ENCODE measurements at regions not wholly inside any gene's neighbourhood (a gene's known extent, or its start where the extent isn't known, plus 50 kb on each side); places are given as distances from the start of the nearest gene placed in this dataset.
A peak's percentile ranks its signal among the peaks of the same experiment; 100 is the strongest.

- DNase-seq = peak in 1 of 2 experiments; percentile 0
Measured at GRCh38 chr10:3622845-3623621, 162.0 kb downstream of the KLF6 start.

DNA sequence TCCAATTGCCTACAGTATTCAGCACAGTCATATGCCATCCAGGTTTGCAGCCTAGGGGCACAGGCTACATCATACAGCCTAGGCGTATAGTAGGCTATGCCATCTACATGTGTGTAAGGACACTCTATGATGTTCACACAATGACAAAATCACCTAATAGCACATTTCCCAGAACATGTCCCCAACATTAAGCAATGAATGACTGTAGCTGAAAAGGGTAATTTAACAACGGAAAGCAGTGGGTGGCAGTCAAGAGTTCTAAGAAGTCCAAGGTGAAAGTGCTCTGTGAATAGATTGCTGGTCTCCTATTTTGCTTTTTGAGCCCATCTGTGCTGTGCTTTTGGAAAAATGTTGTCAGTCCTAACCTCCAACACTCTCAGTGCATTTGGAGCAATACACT is 162.6 kb downstream of the KLF6 start:
- no peak for DNase-seq

DNA sequence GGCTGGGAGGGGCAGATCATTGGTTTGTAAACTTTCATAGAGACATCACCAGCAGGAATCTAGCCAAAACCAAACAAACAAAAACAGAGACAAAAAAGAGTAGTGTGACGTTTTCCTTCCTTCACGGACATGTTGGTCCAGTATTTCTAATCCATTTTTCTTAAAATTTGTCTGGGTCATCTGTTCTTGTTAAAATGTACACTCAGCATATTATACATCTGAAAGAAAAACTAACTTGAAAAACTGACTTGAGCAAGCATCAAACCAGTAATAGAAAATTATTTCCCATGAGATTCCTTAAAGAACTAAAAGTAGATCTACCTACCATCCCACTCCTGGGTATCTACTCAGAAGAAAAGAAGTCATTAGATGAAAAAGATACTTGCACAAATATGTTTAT is 164.2 kb downstream of the KLF6 start:
- no peak for DNase-seq

DNA sequence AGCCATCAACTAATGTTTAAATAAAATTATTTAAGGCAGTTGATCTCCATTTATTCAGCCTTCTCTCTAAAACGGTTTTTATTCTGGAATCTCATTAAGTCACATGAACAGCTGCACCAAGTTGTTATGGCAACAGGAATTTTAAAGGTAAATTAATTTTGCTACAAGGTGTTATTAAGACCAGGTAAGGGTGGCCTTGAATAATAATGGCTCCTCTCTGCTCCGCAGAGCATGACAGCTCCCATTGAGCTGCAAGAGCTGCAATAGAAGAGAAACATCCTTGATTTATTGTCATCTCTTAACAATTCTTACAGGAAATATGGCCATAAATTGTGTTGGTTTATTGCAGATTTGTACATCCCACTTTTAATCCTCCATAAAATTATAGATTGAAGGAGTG is 165.8 kb downstream of the KLF6 start:
- DNase-seq = no peak

DNA sequence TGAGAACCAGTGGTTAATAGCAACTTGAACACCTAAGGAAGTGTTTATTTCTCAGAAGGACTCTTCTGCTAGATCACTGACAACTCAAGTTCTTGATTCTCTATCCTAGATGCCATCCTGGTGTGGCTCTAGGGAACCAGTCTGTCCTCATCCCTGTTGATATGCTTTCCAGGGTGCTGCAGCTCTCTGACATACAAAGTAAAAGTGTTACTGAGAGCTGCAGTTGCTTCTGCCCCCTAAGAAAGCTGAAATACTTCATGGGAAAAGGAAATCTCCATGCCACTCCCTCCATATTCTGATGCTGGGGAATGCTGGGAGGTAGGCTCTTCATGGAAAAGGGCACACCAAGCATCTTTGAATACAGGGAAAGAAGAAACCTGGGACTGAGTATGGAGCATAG is 168.1 kb downstream of the KLF6 start:
- no peak for DNase-seq

DNA sequence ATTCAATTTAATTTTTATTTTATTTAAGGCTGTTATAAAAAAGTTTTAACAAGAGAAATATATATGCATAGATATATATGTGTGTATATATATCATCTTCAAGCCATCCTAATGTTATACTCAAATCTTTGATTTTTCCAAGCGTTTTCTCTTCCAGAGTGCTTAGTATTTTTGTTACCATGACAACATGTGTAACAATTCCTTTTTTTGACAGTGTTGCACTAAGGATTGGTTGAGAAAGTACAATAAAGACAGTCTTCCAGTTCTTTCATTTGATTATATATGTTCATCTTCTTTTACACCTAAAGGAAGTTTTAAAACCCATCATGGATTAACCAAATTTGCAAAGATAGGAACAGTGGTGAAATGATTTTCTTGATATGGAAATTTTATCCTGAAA is 171.7 kb downstream of the KLF6 start:
- no peak for DNase-seq

DNA sequence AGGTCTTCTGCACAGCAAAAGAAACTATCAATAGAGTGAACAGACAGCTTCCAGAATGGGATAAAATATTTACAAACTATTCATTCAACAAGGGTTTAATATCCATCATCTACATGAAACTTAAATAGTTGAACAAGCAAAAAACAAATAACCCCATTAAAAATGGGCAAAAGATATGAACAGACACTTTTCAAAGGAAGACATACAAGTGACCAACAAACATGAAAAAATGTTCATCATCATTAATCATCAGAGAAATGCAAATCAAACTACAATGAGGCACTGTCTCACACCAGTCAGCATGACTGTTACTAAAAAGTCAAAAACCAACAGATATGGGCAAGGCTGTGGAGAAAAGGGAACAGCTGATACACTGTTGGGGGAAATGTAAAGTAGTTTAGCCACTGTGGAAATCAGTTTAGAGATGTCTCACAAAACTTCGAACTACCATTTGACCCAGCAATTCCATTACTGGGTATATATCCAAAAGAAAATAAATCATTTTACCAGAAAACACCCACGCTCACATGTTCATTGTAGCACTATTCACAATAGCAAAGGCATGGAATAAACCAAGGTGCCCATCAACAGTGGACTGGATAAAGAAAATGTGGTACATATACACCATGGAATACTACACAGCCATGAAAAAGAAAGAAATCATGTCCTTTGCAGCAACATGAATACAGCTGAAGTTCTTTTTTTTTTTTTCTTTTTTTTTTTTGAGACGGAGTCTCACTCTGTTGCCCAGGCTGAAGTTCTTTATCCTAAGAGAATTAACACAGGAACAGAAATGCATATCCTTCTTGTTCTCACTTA is 172.6 kb downstream of the KLF6 start:
- no peak for DNase-seq

DNA sequence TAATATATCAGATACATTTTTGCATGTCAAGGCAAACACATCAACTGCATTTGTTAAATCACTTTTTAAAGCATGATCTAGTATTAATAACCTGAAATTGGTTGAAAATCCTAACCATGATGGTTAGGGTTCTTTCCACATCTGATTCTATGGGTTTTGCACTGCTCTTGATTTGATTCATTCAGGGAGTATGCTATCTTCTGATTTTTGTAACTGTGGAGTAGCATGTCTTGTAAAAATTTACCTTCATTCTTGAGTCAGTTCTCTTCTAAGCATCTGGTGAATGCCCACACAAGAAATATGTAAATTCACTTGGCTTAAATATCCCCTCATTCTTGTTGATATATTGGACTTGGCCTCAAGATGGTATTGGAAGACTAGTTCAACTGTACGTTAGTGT is 178.7 kb downstream of the KLF6 start:
- DNase-seq = no peak

DNA sequence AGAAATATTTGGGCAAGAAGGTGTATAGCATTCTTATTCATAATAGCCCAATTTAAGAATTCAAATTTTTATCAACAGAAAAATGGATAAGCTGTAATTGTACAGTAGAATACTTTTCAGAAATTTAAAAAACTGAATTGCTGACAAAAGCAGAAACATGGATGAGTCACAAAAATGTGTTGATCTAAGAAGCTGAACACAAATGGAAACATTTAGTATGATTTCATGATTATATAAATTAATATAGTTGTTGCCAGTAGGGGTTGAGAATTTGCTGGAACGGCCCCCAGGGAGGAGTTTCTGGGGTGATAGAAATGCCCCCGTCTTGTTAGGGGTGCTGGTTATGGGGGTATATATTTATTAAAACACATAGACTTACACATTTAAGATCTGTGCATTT is 179.1 kb downstream of the KLF6 start:
- DNase-seq = no peak

- no peak for DNase-seq
Measured at GRCh38 chr10:3595736-3596135, 189.3 kb downstream of the KLF6 start.

DNA sequence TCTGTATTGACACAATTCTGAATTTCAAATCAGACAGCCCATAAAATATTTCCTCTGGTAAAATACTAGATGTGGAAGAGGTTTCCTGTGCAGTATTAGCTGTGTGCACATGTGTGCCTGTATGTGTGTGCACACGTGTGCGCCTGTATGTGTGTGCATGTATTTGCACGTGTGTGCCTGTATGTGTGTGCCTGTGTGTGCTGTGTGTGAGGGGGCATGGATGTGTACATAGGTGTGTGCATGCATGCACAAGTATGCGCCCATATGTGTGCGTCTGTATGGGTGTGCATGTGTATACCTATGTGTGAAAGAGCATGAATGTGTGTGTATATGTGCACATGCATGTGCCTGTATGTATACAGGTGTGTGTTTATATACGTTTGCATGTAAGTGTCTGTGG is 191.4 kb downstream of the KLF6 start:
- DNase-seq = no peak

DNA sequence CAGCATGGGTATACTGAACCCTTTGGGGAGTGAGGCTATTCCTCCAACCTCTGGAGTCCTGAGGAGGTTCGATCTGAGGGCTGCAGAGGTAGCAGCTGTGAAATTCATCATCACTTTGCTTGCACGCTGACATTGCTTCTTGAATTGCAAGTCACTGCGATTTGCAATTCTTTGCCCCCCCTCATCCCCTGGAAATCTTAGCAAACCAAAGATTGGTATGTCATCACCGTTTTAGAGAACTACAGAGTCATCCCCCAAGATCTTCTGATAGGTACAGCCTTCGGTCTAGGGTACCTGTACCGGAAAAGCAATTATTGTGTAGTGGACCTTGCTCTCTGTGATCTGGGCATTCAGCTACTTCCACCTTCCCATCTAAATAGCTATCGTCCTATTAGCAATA is 192.6 kb downstream of the KLF6 start:
- no peak for DNase-seq

DNA sequence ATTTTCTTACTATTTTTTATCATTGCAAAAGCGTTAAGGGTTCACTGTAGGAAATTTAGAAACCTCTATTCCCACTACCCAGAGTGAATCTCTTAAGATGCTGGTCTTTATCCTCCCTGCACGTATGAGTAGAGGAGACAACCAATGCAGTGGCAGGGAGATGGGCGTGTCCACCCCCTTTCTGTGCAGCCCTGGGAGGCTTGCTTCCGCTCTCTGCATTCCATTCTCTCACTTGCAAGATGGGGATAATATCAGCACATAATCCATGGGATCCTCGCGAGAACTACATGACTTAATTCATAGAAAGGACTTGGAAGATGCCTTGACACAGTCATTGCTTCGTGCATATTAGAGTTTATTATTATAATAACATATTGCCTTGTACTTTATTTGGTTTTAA is 196.2 kb downstream of the KLF6 start:
- no peak for DNase-seq

GRCh38 chr10:3588346-3588745 is 196.7 kb downstream of the KLF6 start:
- DNase-seq = no peak

GRCh38 chr10:3584926-3585784 is 199.9 kb downstream of the KLF6 start:
- no peak for DNase-seq

DNA sequence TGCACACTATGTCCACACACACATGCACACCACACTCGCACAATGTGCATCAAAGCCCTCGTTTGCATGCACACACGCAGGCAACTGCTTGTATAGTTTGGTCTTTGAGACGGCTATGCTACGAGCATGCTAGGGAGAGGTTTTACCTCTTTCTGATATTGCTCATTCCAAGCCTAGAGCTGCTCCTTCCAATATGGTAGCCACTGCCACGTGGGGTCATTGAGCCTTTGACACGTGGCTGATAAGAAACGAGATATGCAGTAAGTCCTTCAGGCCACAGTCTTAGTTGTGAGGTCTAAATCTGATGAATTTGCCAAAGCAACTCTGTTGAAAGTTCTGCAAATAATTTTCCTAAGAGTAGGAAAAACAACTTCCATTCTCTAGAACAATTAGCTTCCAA is 204.4 kb downstream of the KLF6 start:
- DNase-seq = no peak

GRCh38 chr10:3579845-3580244 is 205.2 kb downstream of the KLF6 start:
- DNase-seq = no peak

- no peak for DNase-seq
Measured at GRCh38 chr10:3578682-3579081, 206.3 kb downstream of the KLF6 start.

DNA sequence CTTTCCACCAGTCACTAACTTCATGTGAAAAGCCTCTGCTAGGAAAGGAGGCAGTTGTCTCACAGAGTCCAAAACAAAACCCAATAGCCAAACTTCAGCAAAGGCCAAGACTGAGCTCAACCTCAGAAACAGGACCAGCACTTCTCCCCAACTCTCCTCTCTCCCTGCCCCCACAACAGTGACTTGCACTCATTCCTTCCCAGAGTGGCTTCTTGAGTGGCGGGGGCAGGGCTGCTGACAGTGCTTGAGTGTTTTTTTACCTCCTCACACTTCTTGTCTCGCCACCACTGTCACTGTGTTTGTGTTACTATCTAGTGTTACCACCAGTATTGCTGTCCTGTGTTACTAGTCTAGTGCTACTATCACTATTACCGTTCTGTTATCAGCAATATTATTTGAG is 206.8 kb downstream of the KLF6 start:
- DNase-seq = no peak

- DNase-seq = no peak
Measured at GRCh38 chr10:3574451-3574850, 210.6 kb downstream of the KLF6 start.

DNA sequence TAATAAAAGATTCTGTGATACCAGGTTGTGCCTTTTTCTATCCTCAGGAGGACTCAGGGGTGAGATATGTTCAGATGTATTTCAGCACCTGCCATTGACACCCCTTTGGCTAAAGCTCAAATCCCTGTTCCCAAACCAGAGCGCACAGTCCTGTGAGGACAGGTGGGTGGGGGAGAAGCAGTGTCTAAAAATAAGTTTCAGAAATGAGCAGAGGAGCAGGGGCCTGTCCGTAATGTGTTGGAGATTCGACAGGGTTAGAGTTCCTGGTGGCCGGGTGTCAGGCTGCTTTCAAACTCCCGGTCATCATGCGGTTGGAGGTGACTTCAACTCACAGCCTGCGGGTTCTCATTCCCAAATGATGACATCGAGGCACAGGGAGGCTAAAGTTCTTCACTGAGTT is 211.5 kb downstream of the KLF6 start:
- no peak for DNase-seq

GRCh38 chr10:3571310-3571825 is 213.6 kb downstream of the KLF6 start:
- no peak for DNase-seq

GRCh38 chr10:3570855-3571266 is 214.1 kb downstream of the KLF6 start:
- DNase-seq = no peak
